ENCODE measurements at regions not wholly inside any gene's neighbourhood (a gene's known extent, or its start where the extent isn't known, plus 50 kb on each side); places are given as distances from the start of the nearest gene placed in this dataset.

DNA sequence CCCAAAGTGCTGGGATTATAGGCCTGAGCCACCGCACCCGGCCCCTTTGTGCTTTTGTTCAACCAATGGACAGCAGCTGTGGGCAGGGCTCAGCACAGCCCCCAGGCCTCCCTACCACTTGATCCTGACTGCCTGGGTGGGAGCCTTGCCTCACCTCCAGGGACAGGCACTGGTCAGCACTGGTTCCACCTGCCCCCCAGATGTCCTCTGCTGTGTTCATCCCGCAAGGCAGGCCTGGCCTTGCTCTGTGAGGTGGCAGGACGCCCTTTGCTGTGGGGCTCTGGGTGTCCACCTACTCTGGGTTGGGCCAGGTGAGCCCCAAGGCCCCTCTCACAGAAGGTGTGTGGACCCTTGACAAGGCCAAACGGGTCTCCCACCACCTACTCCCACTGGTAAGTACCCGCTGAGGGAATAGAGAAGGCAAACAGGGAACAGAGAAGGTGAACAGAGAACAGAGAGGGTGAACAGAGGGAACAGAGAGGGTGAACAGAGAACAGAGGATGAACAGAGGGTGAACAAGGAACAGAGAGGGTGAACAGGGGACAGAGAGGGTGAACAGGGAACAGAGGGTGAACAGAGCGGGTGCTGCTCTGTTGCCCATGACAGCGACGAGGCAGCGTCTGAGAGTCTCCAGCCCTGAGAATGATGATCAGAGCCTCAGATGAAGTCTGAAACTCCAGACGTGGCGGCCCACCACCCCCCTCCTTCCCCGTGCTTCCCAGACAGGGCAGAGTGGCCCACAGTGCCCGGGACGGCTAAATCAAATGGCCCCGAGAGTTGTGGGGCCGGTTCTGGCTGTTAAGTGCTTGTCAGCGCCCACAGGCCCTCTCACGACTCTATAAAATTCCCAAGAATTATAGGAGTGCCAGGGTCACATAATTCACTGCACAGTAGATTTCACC is 55.0 kb upstream of the NKX1-1 start:
- POLR2A ChIA-PET: no interaction called here
- CTCF ChIA-PET: no interaction called here
- Histone ChIP-seq H3K4me1 (ENCODE audit: control insufficient read depth in 2 of 2, insufficient read depth in 2 of 2, low read length in 2 of 2) (no peaks in the 10 kb centered on the region), H3K4me3 (ENCODE audit: control extremely low read depth in 1 of 5, extremely low read depth in 1 of 5, insufficient read depth in 1 of 5, low read depth in 2 of 5, low read length in 4 of 5) (no peak overlapping the region), H3K4me2 (replicated peaks; ENCODE audit: low read depth, low read length, poor library complexity, severe bottlenecking) (no peak overlapping the region), H3K9me3 (ENCODE audit: control extremely low read depth in 1 of 3, control insufficient read depth in 2 of 3, insufficient read depth in 1 of 3, low read length in 2 of 3) (peaks cover 0 to 17% (median 0%) of the 10 kb centered on the region in 3 donors), H2AFZ (ENCODE audit: insufficient read depth, low read depth, low read length, poor library complexity, severe bottlenecking) (no peak overlapping the region), H3K9ac (ENCODE audit: low read length) (no peak overlapping the region), H3K27ac (ENCODE audit: low read length in 2 of 2) (no peak overlapping the region), H3K27me3 (replicated peaks in 1 of 4; ENCODE audit: control extremely low read depth in 1 of 4, control insufficient read depth in 3 of 4, insufficient read depth in 4 of 4, low read length in 3 of 4) (peaks cover 0 to 10% (median 0%) of the 10 kb centered on the region in 4 experiments), H4K20me1 (ENCODE audit: control insufficient read depth, insufficient read depth, low read length, poor library complexity, severe bottlenecking) (no peaks in the 10 kb centered on the region), H3K36me3 (replicated peaks in 1 of 2; ENCODE audit: control extremely low read depth in 1 of 2, control insufficient read depth in 1 of 2, extremely low read depth in 1 of 2, insufficient read depth in 2 of 2, low read length in 1 of 2) (no peaks in the 10 kb centered on the region), H3K79me2 (ENCODE audit: control insufficient read depth, insufficient read depth, low read length) (no peaks in the 10 kb centered on the region)
- DNase-seq (no peak), ATAC-seq (ENCODE audit: low read depth) (no peak)
- Mint-ChIP-seq H3K4me1 (no peaks in the 10 kb centered on the region), H3K4me3 (no peak overlapping the region), H3K27me3 (peaks cover 28% of the 10 kb centered on the region), H3K27ac (no peak overlapping the region), H3K9me3 (ENCODE audit: insufficient read depth) (peaks cover 8% of the 10 kb centered on the region)
- intact Hi-C loops (cut with micrococcal nuclease): no loop called here
- WGBS (ENCODE audit: insufficient coverage): 94% methylated on average over 17 of the region's 19 CpGs
- TF ChIP-seq CTCF (IDR thresholded peaks at IDR 0.05): no peak
- no peak for TF ChIP-seq EZH2 (IDR thresholded peaks at IDR 0.05; ENCODE audit: borderline replicate concordance, insufficient read depth, low read depth, low read length, poor library complexity, severe bottlenecking)
